Posterior vena cava (tissue), 2 donors: ENCODE measurements at regions not wholly inside any gene's neighbourhood (a gene's known extent, or its start where the extent isn't known, plus 50 kb on each side); places are given as distances from the start of the nearest gene placed in this dataset.
"Not testable (repeated sequence)": the region's sequence is repeated elsewhere in the genome, so short reads cannot be mapped to it uniquely, and the experiment has no call there.

ENCODE experiments used
- DNase-seq: peaks from one replicate; pipeline ENCODE4 v3.0.0-alpha.2; 2020; ENCODE audit warnings: low spot score
- intact Hi-C, 2 donors: fragments of 100-400 bp; cut with DNase I; formaldehyde crosslinking; loops; one replicate each; pipeline versions ENCODE4 v1.14.1 to v1.14.2; 2022 to 2023
- donor health status: DM: yes; HTN: yes; CAD: no.
- donor health status: DM: yes; HTN: yes; CAD: no.

GRCh38 chr11:42958635-42959034, 353.2 kb upstream of the API5 start:
- intact Hi-C loops: no loop called here
- DNase-seq: no peak

GRCh38 chr11:42960521-42961088, 351.2 kb upstream of the API5 start:
- intact Hi-C loops: loop anchor here in 1 of 2 donors (5.0 kb wide), 1 partner anchor 463 kb away; no protein-coding TSS in a partner anchor
- no peak for DNase-seq

- intact Hi-C loops: no loop called here
- DNase-seq: no peak
Observed at GRCh38 chr11:42967653-42968052, 344.1 kb upstream of the API5 start.

- intact Hi-C loops: no loop called here
- no peak for DNase-seq
Observed at GRCh38 chr11:42972741-42973140, 339.1 kb upstream of the API5 start.

GRCh38 chr11:42974510-42975179, 337.2 kb upstream of the API5 start:
- no peak for DNase-seq
- intact Hi-C loops: no loop called here

GRCh38 chr11:42975180-42975529, 336.6 kb upstream of the API5 start:
- DNase-seq: no peak
- intact Hi-C loops: no loop called here

- no peak for DNase-seq
- intact Hi-C loops: no loop called here
Observed at GRCh38 chr11:42976636-42977217, 335.1 kb upstream of the API5 start.

- intact Hi-C loops: no loop called here
- no peak for DNase-seq
Observed at GRCh38 chr11:42992594-42992993, 319.2 kb upstream of the API5 start.

GRCh38 chr11:42996421-42997307, 315.1 kb upstream of the API5 start:
- intact Hi-C loops: no loop called here
- DNase-seq: no peak

- DNase-seq, intact Hi-C loops: not testable (repeated sequence)
Observed at GRCh38 chr11:43004879-43005278, 306.9 kb upstream of the API5 start.

GRCh38 chr11:43010042-43010441, 301.8 kb upstream of the API5 start:
- intact Hi-C loops: loop anchor here in 1 of 2 donors (5.0 kb wide), 1 partner anchor 772 kb away; no protein-coding TSS in a partner anchor
- no peak for DNase-seq

GRCh38 chr11:43012606-43013005, 299.2 kb upstream of the API5 start:
- no peak for DNase-seq
- intact Hi-C loops: loop anchor here in 1 of 2 donors (5.0 kb wide), 1 partner anchor 770 kb away; no protein-coding TSS in a partner anchor

- no peak for DNase-seq
- intact Hi-C loops: no loop called here
Observed at GRCh38 chr11:43021466-43021865, 290.3 kb upstream of the API5 start.

- no peak for DNase-seq
- intact Hi-C loops: no loop called here
Observed at GRCh38 chr11:43034341-43034740, 277.5 kb upstream of the API5 start.

GRCh38 chr11:43035086-43035485, 276.7 kb upstream of the API5 start:
- no peak for DNase-seq
- intact Hi-C loops: no loop called here

GRCh38 chr11:43053638-43054412, 258.0 kb upstream of the API5 start:
- DNase-seq: no peak
- intact Hi-C loops: no loop called here

- no peak for DNase-seq
- intact Hi-C loops: no loop called here
Observed at GRCh38 chr11:43067681-43068080, 244.1 kb upstream of the API5 start.

GRCh38 chr11:43071338-43071737, 240.5 kb upstream of the API5 start:
- no peak for DNase-seq
- intact Hi-C loops: no loop called here

GRCh38 chr11:43072096-43072495, 239.7 kb upstream of the API5 start:
- intact Hi-C loops: no loop called here
- no peak for DNase-seq
